Bronchial epithelial cell (primary cell): ENCODE measurements at regions not wholly inside any gene's neighbourhood (a gene's known extent, or its start where the extent isn't known, plus 50 kb on each side); places are given as distances from the start of the nearest gene placed in this dataset.
"Not testable (repeated sequence)": the region's sequence is repeated elsewhere in the genome, so short reads cannot be mapped to it uniquely, and the experiment has no call there.

Source experiments
- DNase-seq: peaks from one replicate; pipeline ENCODE4 v3.0.0-alpha.2; 2010; ENCODE audit warnings: low read depth
- FAIRE-seq: peaks from 2 replicates; lab custom pipeline; 2011; peaks lifted over from hg19 to GRCh38; lab: Jason Lieb, UNC
- H3K27me3 ChIP-seq: 2 replicates; pipeline ENCODE4 v1.5.1; 2011; ENCODE audit warnings: low read length; ENCODE audit not compliant: control insufficient read depth, insufficient read depth
- H3K36me3 ChIP-seq: 2 replicates; pipeline ENCODE4 v1.5.1; 2011; ENCODE audit warnings: low read length; ENCODE audit not compliant: control insufficient read depth, insufficient read depth
- H3K4me3 ChIP-seq: 2 replicates; pipeline ENCODE4 v1.5.1; 2011; ENCODE audit warnings: mild to moderate bottlenecking, low read depth, low read length, control low read depth
- CTCF ChIP-seq: IDR thresholded peaks from 2 replicates; pipeline ENCODE4 v1.5.1; 2011; ENCODE audit warnings: mild to moderate bottlenecking, moderate library complexity, low read length, control low read depth, inconsistent platforms; ENCODE audit not compliant: insufficient read depth, severe bottlenecking

DNA sequence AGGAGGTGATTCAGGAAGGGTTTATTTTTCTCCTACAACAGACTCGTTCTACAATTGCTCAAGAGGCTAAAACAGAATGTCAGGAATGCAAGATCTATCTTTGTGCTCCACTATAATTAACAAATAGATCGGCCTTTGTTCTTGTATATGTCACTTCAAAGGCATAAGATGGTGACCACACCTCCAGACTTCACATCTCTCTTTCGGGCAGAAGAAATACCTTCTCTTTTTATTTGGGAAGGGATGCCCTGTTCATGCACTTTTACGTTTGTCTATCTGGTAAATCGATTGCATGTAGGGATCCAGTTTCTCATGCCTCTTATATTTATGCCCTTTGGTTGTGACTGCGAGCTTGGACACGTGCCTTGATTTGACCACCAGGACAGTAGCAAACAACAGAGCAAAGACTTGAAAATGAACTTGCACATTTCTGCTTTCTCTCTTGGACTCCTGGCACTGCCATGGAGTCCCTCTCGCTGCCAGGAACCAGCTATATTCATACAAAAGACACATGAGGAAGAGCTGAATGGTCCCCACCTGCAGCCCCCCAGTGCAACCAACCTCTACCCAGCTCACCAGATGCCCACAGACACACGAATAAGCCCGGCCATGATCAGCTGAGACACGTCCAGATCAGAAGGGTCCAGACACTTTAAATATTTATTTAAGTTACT lies 219.8 kb upstream of the STXBP5 start:
- no peak overlapping the region for H3K4me3 ChIP-seq
- DNase-seq (no peak), FAIRE-seq (no peak)

GRCh38 chr6:146985111-146985510 lies 219.1 kb upstream of the STXBP5 start:
- Histone ChIP-seq H3K36me3 (no peaks in the 10 kb centered on the region), H3K4me3 (no peak overlapping the region), H3K27me3 (no peaks in the 10 kb centered on the region)
- no peak for FAIRE-seq
- no peak for TF ChIP-seq CTCF
- no peak for DNase-seq

More for the DNA sequence above, 219.8 kb upstream of the STXBP5 start:
- no peaks in the 10 kb centered on the region for H3K36me3 ChIP-seq
- H3K27me3 ChIP-seq = no peaks in the 10 kb centered on the region
- TF ChIP-seq CTCF = no peak

GRCh38 chr6:146985966-146986365 lies 218.3 kb upstream of the STXBP5 start:
- no peak for DNase-seq
- FAIRE-seq = no peak
- Histone ChIP-seq H3K27me3 (no peaks in the 10 kb centered on the region), H3K36me3 (no peaks in the 10 kb centered on the region), H3K4me3 (no peak overlapping the region)
- TF ChIP-seq CTCF = no peak

DNA sequence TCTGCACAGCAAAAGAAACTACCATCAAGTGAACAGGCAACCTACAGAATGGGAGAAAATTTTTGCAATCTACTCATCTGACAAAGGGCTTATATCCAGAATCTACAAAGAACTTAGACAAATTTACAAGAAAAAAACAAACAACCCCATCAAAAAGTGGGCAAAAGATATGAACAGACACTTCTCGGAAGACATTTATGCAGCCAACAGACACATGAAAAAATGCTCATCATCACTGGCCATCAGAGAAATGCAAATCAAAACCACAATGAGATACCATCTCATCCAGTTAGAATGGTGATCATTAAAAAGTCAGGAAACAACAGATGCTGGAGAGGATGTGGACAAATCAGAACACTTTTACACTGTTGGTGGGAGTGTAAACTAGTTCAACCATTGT lies 216.3 kb upstream of the STXBP5 start:
- H3K4me3 ChIP-seq, FAIRE-seq, DNase-seq, H3K36me3 ChIP-seq, H3K27me3 ChIP-seq: not testable (repeated sequence)

- Histone ChIP-seq H3K36me3 (no peaks in the 10 kb centered on the region), H3K27me3 (no peaks in the 10 kb centered on the region), H3K4me3 (no peak overlapping the region)
- FAIRE-seq (no peak), DNase-seq (no peak)
- TF ChIP-seq CTCF = no peak
Measured at GRCh38 chr6:146989860-146990259, 214.4 kb upstream of the STXBP5 start.

- no peak for FAIRE-seq
- Histone ChIP-seq H3K4me3 (no peak overlapping the region), H3K27me3 (no peaks in the 10 kb centered on the region), H3K36me3 (no peaks in the 10 kb centered on the region)
- no peak for DNase-seq
- no peak for TF ChIP-seq CTCF
Measured at GRCh38 chr6:146990284-146990683, 213.9 kb upstream of the STXBP5 start.
